ENCODE measurements at regions not wholly inside any gene's neighbourhood (a gene's known extent, or its start where the extent isn't known, plus 50 kb on each side); places are given as distances from the start of the nearest gene placed in this dataset.

DNA sequence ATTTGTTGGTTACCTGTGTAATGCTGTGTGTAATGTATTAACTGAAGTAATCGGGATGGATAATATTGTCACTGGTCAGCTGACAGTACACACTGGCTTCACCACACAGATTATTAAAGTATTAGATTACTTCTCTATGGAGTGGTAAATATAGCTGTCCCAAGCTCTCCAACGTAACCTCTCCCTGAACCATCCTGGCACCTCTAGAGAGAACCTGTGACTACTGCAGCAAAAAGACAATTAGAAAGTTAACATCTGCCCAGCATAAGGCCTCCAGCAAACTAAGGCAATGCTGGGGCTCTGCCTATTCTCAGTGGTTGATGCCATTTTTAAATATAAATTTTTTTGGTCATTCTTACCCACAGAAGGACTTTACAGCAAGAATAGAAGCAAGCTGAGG is 351.3 kb downstream of the GPD2 start:
- TF ChIP-seq FOXM1 (IDR thresholded peaks at IDR 0.05; ENCODE audit: borderline replicate concordance, low read depth) (no peak), EP300 (IDR thresholded peaks at IDR 0.05; ENCODE audit: borderline replicate concordance) (no peak), TAF1 (IDR thresholded peaks at IDR 0.05; ENCODE audit: low read depth) (no peak), CEBPB (IDR thresholded peaks at IDR 0.05) (no peak), RAD21 (IDR thresholded peaks at IDR 0.05; ENCODE audit: low read depth) (no peak)
- TF ChIP-seq, protein P1, sequence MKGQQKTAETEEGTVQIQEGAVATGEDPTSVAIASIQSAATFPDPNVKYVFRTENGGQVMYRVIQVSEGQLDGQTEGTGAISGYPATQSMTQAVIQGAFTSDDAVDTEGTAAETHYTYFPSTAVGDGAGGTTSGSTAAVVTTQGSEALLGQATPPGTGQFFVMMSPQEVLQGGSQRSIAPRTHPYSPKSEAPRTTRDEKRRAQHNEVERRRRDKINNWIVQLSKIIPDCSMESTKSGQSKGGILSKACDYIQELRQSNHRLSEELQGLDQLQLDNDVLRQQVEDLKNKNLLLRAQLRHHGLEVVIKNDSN (IDR thresholded peaks at IDR 0.05), result no peak
